ENCODE measurements at regions not wholly inside any gene's neighbourhood (a gene's known extent, or its start where the extent isn't known, plus 50 kb on each side); places are given as distances from the start of the nearest gene placed in this dataset.

DNA sequence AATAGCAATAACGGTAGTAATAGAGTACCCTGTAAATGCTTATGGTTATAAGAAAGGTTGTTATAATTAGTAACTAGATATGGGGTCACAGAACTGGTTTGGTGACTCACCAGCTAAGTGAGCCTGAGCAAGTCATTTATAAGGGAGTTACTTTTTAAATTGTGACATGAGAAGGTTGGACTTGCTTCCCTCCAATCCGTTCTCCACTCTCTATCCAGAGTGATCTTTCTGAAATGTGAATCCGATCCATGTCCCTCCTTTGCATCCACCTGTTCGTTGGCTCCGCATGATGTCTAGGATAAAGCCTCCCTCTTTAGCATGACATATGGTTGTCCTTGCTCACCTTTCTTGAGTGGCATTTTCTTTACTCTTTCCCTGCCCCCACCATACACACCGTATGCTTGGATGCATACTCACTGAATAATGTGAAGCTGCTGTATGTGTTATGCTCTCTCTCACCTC lies 83.1 kb downstream of the CDC42EP3 start:
- no peak for DNase-seq (ENCODE audit: extremely low read depth in 1 of 2, low read depth in 1 of 2)

DNA sequence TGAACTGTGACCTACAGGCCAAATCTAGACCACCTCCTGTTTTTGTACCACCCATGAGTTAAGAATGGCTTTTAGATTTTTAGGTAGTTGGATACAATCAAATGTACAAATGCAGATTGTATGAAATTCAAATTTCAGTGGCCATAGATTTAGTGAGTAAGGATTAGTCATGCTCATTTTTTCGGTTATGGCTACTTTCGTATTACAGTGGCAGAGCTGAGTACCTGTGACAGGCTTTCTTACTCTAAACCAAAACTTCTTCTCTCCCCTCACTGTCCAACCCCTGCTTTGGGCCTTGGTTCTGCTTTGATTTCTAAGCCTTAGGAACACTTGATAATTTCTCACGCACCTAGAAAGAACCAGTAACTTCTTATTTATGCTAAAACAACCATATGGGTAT lies 82.1 kb downstream of the CDC42EP3 start:
- DNase-seq (ENCODE audit: extremely low read depth in 1 of 2, low read depth in 1 of 2), result no peak

DNA sequence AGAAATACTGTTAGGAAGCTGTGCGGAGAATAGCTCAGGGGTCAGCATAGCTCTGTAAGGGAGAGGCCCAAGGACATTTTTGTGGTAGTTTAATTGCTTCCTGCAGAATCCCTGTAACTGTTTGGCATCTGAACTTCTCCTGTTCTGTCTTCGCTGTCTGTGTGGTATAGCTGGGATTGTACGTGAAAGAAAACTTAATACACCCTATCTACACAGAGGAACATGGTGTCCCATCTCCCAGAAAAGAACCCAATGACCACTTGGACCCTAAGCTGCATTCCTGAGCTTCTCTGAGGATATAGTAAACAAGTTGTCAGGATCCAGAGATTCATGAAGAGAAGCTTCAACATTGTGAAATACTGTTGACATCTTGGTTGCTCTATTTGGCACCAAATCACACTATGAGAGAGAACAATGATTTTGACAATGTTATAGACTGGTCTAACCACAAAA lies 81.3 kb downstream of the CDC42EP3 start:
- no peak for DNase-seq (ENCODE audit: extremely low read depth in 1 of 2, low read depth in 1 of 2)
